Adrenal gland (tissue), 5 donors: ENCODE measurements at regions not wholly inside any gene's neighbourhood (a gene's known extent, or its start where the extent isn't known, plus 50 kb on each side); places are given as distances from the start of the nearest gene placed in this dataset.
"Not testable (repeated sequence)": the region's sequence is repeated elsewhere in the genome, so short reads cannot be mapped to it uniquely, and the experiment has no call there.

Experiments used
- CTCF ChIP-seq, 6 experiments: fragments of 450-650 bp in 4 of 6; fragments of 200-600 bp in 2 of 6; sonication (generic) in 1 of 6; IDR thresholded peaks; 1 replicate in 5 of 6; 2 replicates in 1 of 6; pipeline versions ENCODE4 v1.5.1 to v1.8.0; 2016 to 2021; ENCODE audit warnings: antibody characterized with exemption in 6 of 6, mild to moderate bottlenecking in 2 of 6, moderate library complexity in 1 of 6
- POLR2A ChIP-seq, 2 donors: fragments of 450-650 bp; IDR thresholded peaks; one replicate each; pipeline ENCODE4 v1.6.1; 2017; ENCODE audit warnings: antibody characterized with exemption in 2 of 2, mild to moderate bottlenecking in 2 of 2, moderate library complexity in 1 of 2
- donor health status: DM: no; HTN: no; CAD: no.

- not testable (repeated sequence) for TF ChIP-seq CTCF, POLR2A (IDR thresholded peaks at IDR 0.05)
Observed at GRCh38 chr2:95762023-95763021, 170.5 kb downstream of the TRIM43 start.
